K562 (cell line): ENCODE measurements at regions not wholly inside any gene's neighbourhood (a gene's known extent, or its start where the extent isn't known, plus 50 kb on each side); places are given as distances from the start of the nearest gene placed in this dataset.

ENCODE experiments used
- ATAC-seq: fragments of 200-7000 bp; cut with Tn5 transposase; 3 replicates; pipeline ENCODE4 v1.9.1; 2020; ENCODE audit warnings: moderate library complexity
- BruUV-seq: library from RNA; stranded (reverse); fragments of 400-500 nt; replicated peaks from 2 replicates; lab custom pipeline; 2021; lab: Mats Ljungman, UMichigan
- CTCF ChIA-PET: fragments of 300-600 bp; formaldehyde crosslinking; extraction: SDS; loops from one replicate; lab custom pipeline; 2021; ENCODE audit warnings: low intra/inter-chr PET ratio; lab: Yijun Ruan, JAX
- POLR2A ChIA-PET: fragments of 300-600, 350-650 bp; sonication (Branson Sonifier 250); formaldehyde crosslinking; extraction: SDS; loops from one replicate; lab custom pipeline; 2021; ENCODE audit warnings: antibody characterized with exemption, inconsistent platforms; lab: Yijun Ruan, JAX
- DNase-seq, 4 experiments: peaks; one replicate each; pipeline versions ENCODE4 v3.0.0 to v3.0.0-alpha.2; 2011 to 2018; ENCODE audit warnings: low spot score in 3 of 4, mixed read lengths in 3 of 4; ENCODE audit errors: extremely low read depth in 1 of 4
- FAIRE-seq: peaks from 2 replicates; lab custom pipeline; 2011; peaks lifted over from hg19 to GRCh38; lab: Jason Lieb, UNC
- H2AFZ ChIP-seq: 2 replicates; pipeline ENCODE4 v1.6.0; 2011; ENCODE audit warnings: low read depth, low read length, control low read depth, inconsistent platforms
- H3K27ac ChIP-seq: fragments of 200-600 bp; 3 replicates; pipeline ENCODE4 v1.8.0; 2011; ENCODE audit warnings: low read depth, mild to moderate bottlenecking, control low read depth, inconsistent platforms, low read length, moderate library complexity, mixed read lengths; ENCODE audit errors: extremely low read depth
- H3K27me3 ChIP-seq, 2 experiments: fragments of 300-600 bp in 1 of 2; 2 replicates in 1 of 2; 3 replicates in 1 of 2; pipeline versions ENCODE4 v1.6.0 to v1.8.0; 2011; ENCODE audit warnings: inconsistent platforms in 2 of 2, low read length in 2 of 2, mild to moderate bottlenecking in 1 of 2, mixed read lengths in 1 of 2, moderate library complexity in 1 of 2; ENCODE audit not compliant: control insufficient read depth in 2 of 2, insufficient read depth in 2 of 2
- H3K36me3 ChIP-seq: fragments of 300-600 bp; 3 replicates; pipeline ENCODE4 v1.8.0; 2011; ENCODE audit warnings: mild to moderate bottlenecking, low read length, inconsistent platforms; ENCODE audit not compliant: control insufficient read depth, insufficient read depth
- H3K4me1 ChIP-seq, 2 experiments: fragments of 200-600 bp in 1 of 2; replicated peaks in 1 of 2; 2 replicates in 1 of 2; 3 replicates in 1 of 2; pipeline versions ENCODE4 v1.5.1 to v1.8.0; 2011; ENCODE audit warnings: inconsistent platforms in 2 of 2, low read length in 2 of 2, mild to moderate bottlenecking in 1 of 2, mixed read lengths in 1 of 2, moderate library complexity in 1 of 2; ENCODE audit not compliant: control insufficient read depth in 2 of 2, insufficient read depth in 2 of 2
- H3K4me2 ChIP-seq: 2 replicates; pipeline ENCODE4 v1.6.1; 2011; ENCODE audit warnings: low read length, control low read depth, inconsistent platforms, mixed read lengths; ENCODE audit not compliant: insufficient read depth
- H3K4me3 ChIP-seq: fragments of 200-600 bp; sonication (generic), shearing (Covaris generic); 2 replicates; pipeline ENCODE4 v1.5.1; 2016; ENCODE audit warnings: control low read depth, inconsistent platforms
- H3K79me2 ChIP-seq: fragments of 200-600 bp; 3 replicates; pipeline ENCODE4 v1.8.0; 2011; ENCODE audit warnings: low read length, inconsistent platforms; ENCODE audit not compliant: control insufficient read depth, insufficient read depth
- H3K9ac ChIP-seq, 2 experiments: 2 replicates each; pipeline versions ENCODE4 v1.6.0 to v1.6.1; 2011; ENCODE audit warnings: low read depth in 2 of 2, low read length in 2 of 2, control low read depth in 1 of 2, inconsistent platforms in 1 of 2, mild to moderate bottlenecking in 1 of 2, mixed read lengths in 1 of 2; ENCODE audit not compliant: insufficient read depth in 1 of 2
- H3K9me1 ChIP-seq: one replicate; pipeline ENCODE4 v1.6.0; 2011; ENCODE audit warnings: inconsistent platforms, mild to moderate bottlenecking, low read length, moderate library complexity; ENCODE audit not compliant: control insufficient read depth, insufficient read depth
- H3K9me3 ChIP-seq: replicated peaks from 2 replicates; pipeline ENCODE4 v1.5.1; 2011; ENCODE audit warnings: low read depth, low read length, inconsistent platforms; ENCODE audit not compliant: control insufficient read depth, insufficient read depth
- H4K20me1 ChIP-seq: replicated peaks from 2 replicates; pipeline ENCODE4 v1.6.1; 2011; ENCODE audit warnings: low read length, inconsistent platforms, mixed read lengths; ENCODE audit not compliant: control insufficient read depth, insufficient read depth
- CBX8 ChIP-seq: fragments of 200-600 bp; sonication (generic); IDR thresholded peaks from 2 replicates; pipeline ENCODE4 v1.6.1; 2012; ENCODE audit warnings: borderline replicate concordance, mixed run types, low read depth, mild to moderate bottlenecking, moderate library complexity, mixed read lengths, low read length, control low read depth, inconsistent platforms; ENCODE audit not compliant: poor library complexity, severe bottlenecking; ENCODE audit errors: extremely low read depth
- DMBX1 ChIP-seq: fragments of 250-450 bp; sonication (Bioruptor Pico); IDR thresholded peaks from 2 replicates; pipeline ENCODE4 v1.8.0; 2022; ENCODE audit warnings: inconsistent platforms, mild to moderate bottlenecking, moderate library complexity, borderline replicate concordance
- TRIM24 ChIP-seq, 2 experiments: fragments of 450-650 bp; IDR thresholded peaks; 2 replicates each; pipeline ENCODE4 v1.6.1; 2016
- ZNF407 ChIP-seq: fragments of 450-650 bp; IDR thresholded peaks from 2 replicates; pipeline ENCODE4 v1.6.1; 2016; ENCODE audit warnings: low read depth
- ZNF609 ChIP-seq: sonication (generic); formaldehyde crosslinking; IDR thresholded peaks from 2 replicates; pipeline ENCODE4 v1.8.1; 2023; ENCODE audit warnings: missing genetic modification reagents, mild to moderate bottlenecking, borderline replicate concordance
- WGBS: fragments of 100-300 bp; shearing (Covaris generic); methylation state at CpG from one replicate; pipeline ENCODE4 v1.1.6; 2016; ENCODE audit warnings: low coverage, mixed read lengths; ENCODE audit not compliant: insufficient coverage; ENCODE audit errors: missing lambda C conversion rate; 5-methylcytosine and 5-hydroxymethylcytosine counted together
- in situ Hi-C: fragments of 300-500 bp; cut with MboI; formaldehyde crosslinking; loops from 4 replicates; pipeline ENCODE4 v1.15.0; 2018; ENCODE audit warnings: inconsistent platforms, mixed read lengths
- intact Hi-C: fragments of 100-400 bp; cut with micrococcal nuclease; formaldehyde crosslinking; loops from 2 replicates; pipeline ENCODE4 v1.14.2; 2022

- peaks cover 3 to 25% of the 10 kb centered on the region in 2 experiments for H3K27me3 ChIP-seq
- no peak overlapping the region for H2AFZ ChIP-seq
- in situ Hi-C loops (no loop called here), intact Hi-C loops (no loop called here)
- ChIA-PET POLR2A (interaction anchor here (0.7 kb wide), 1 partner anchor 15 kb away, joined by 3 read pairs; no protein-coding TSS in a partner anchor), CTCF (no interaction called here)
- no peak for DNase-seq
- no TSS peak for BruUV-seq
- no peak overlapping the region for H3K4me2 ChIP-seq
- no peaks in the 10 kb centered on the region for H3K79me2 ChIP-seq
- no peaks in the 10 kb centered on the region for H4K20me1 ChIP-seq
- no peak overlapping the region for H3K9ac ChIP-seq
- peaks cover 0 to 4% of the 10 kb centered on the region in 2 experiments; a peak in 1 of 5 replicates for H3K4me1 ChIP-seq
- ATAC-seq: no peak
- no peaks in the 10 kb centered on the region for H3K9me3 ChIP-seq
- H3K27ac ChIP-seq: no peak overlapping the region
- no peak for TF ChIP-seq DMBX1
- TF ChIP-seq TRIM24 (IDR thresholded peaks at IDR 0.05): no peak
- TF ChIP-seq ZNF609 (CRISPR knock-in tag): no peak
- no peak for TF ChIP-seq ZNF407
- no peak for TF ChIP-seq CBX8
- H3K36me3 ChIP-seq: no peaks in the 10 kb centered on the region
- WGBS: 0% methylated on average over 4 of the region's 4 CpGs
- H3K9me1 ChIP-seq: no peaks in the 10 kb centered on the region
- no peak overlapping the region for H3K4me3 ChIP-seq
- no peak for FAIRE-seq
Measured at GRCh38 chr1:229114850-229115365, 156.0 kb upstream of the RAB4A start.
